MM.1S (cell line): ENCODE measurements at regions not wholly inside any gene's neighbourhood (a gene's known extent, or its start where the extent isn't known, plus 50 kb on each side); places are given as distances from the start of the nearest gene placed in this dataset.

Experiments
- DNase-seq: peaks from one replicate; pipeline ENCODE4 v3.0.0-alpha.2; 2015
- H2AFZ ChIP-seq: fragments of 300-600 bp; sonication (generic); 2 replicates; pipeline ENCODE4 v1.6.0; 2016; ENCODE audit warnings: antibody characterized with exemption, low read length
- H3F3A ChIP-seq: fragments of 300-600 bp; sonication (generic); 2 replicates; pipeline ENCODE4 v1.6.1; 2016; ENCODE audit warnings: mild to moderate bottlenecking, antibody characterized with exemption, low read length, moderate library complexity, mixed read lengths; ENCODE audit not compliant: insufficient read depth
- H3K27ac ChIP-seq: fragments of 300-600 bp; sonication (generic); 2 replicates; pipeline ENCODE4 v1.5.1; 2016; ENCODE audit warnings: mild to moderate bottlenecking, low read length
- H3K27me3 ChIP-seq: fragments of 300-600 bp; sonication (generic); replicated peaks from 2 replicates; pipeline ENCODE4 v1.6.0; 2016; ENCODE audit warnings: low read length; ENCODE audit not compliant: insufficient read depth
- H3K36me3 ChIP-seq: fragments of 300-600 bp; sonication (generic); replicated peaks from 2 replicates; pipeline ENCODE4 v1.6.1; 2016; ENCODE audit warnings: mild to moderate bottlenecking, low read length, mixed read lengths; ENCODE audit not compliant: insufficient read depth
- H3K4me1 ChIP-seq: fragments of 300-600 bp; sonication (generic); 2 replicates; pipeline ENCODE4 v1.6.1; 2016; ENCODE audit warnings: low read length, mixed read lengths
- H3K4me2 ChIP-seq: fragments of 300-600 bp; sonication (generic); 2 replicates; pipeline ENCODE4 v1.6.0; 2016; ENCODE audit warnings: low read depth, low read length
- H3K4me3 ChIP-seq: fragments of 300-600 bp; sonication (generic); 2 replicates; pipeline ENCODE4 v1.5.1; 2016; ENCODE audit warnings: low read length, mixed read lengths
- H3K79me2 ChIP-seq: fragments of 300-600 bp; sonication (generic); 2 replicates; pipeline ENCODE4 v1.6.1; 2016; ENCODE audit warnings: mixed run types, low read length, mixed read lengths
- H3K9ac ChIP-seq: fragments of 300-600 bp; sonication (generic); 2 replicates; pipeline ENCODE4 v1.6.1; 2016; ENCODE audit warnings: low read length, mixed read lengths
- H3K9me2 ChIP-seq: fragments of 300-600 bp; sonication (generic); replicated peaks from 2 replicates; pipeline ENCODE4 v1.6.1; 2016; ENCODE audit warnings: mild to moderate bottlenecking, low read length, mixed read lengths; ENCODE audit not compliant: insufficient read depth
- H3K9me3 ChIP-seq: fragments of 300-600 bp; sonication (generic); replicated peaks from 2 replicates; pipeline ENCODE4 v1.6.1; 2016; ENCODE audit warnings: mild to moderate bottlenecking, low read length, mixed read lengths; ENCODE audit not compliant: insufficient read depth
- H4K20me1 ChIP-seq: fragments of 300-600 bp; sonication (generic); 2 replicates; pipeline ENCODE4 v1.6.1; 2016; ENCODE audit warnings: mild to moderate bottlenecking, low read length, moderate library complexity, mixed read lengths; ENCODE audit not compliant: insufficient read depth
- EZH2 ChIP-seq: fragments of 300-600 bp; sonication (generic); optimal IDR thresholded peaks from 2 replicates; pipeline ENCODE3; 2017; ENCODE audit warnings: low read depth, mild to moderate bottlenecking, antibody characterized with exemption, low read length, mixed read lengths
- EZH2phosphoT487 ChIP-seq: fragments of 300-600 bp; sonication (generic); IDR thresholded peaks from 2 replicates; pipeline ENCODE4 v1.6.1; 2018; ENCODE audit warnings: antibody characterized with exemption, low read length
- TF ChIP-seq, protein P1 (sequence below): fragments of 300-600 bp; sonication (generic); IDR thresholded peaks from 2 replicates; pipeline ENCODE4 v1.5.1; 2016; ENCODE audit warnings: antibody characterized with exemption, low read length, mixed read lengths

DNA sequence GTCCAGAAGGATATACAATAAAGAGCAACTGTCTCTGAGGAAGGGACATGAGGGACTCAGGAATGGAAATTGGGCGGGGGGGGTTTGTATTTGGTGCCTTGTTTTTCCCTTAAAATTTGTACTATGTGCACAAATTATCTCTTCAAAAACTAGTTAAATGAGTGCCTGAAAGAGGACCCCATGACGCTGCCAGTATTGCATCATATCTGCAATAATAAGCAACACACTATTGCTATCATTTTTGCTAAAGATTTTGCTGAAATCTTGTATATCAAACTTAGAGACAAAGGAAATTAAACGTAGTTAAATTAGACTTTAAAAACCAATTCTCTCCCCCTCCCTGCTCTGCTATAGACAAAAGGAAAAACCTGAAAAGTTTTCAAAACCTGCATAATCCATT lies 89.7 kb upstream of the SLC30A5 start:
- no peak for DNase-seq
- Histone ChIP-seq H3K9ac (no peak overlapping the region), H3K27me3 (no peaks in the 10 kb centered on the region), H3F3A (no peaks in the 10 kb centered on the region), H4K20me1 (no peaks in the 10 kb centered on the region), H3K79me2 (no peaks in the 10 kb centered on the region), H3K4me1 (no peaks in the 10 kb centered on the region), H3K4me2 (no peak overlapping the region), H3K9me2 (no peaks in the 10 kb centered on the region), H2AFZ (no peak overlapping the region), H3K27ac (no peak overlapping the region), H3K36me3 (no peaks in the 10 kb centered on the region), H3K9me3 (no peaks in the 10 kb centered on the region), H3K4me3 (no peak overlapping the region)
- TF ChIP-seq, protein P1, sequence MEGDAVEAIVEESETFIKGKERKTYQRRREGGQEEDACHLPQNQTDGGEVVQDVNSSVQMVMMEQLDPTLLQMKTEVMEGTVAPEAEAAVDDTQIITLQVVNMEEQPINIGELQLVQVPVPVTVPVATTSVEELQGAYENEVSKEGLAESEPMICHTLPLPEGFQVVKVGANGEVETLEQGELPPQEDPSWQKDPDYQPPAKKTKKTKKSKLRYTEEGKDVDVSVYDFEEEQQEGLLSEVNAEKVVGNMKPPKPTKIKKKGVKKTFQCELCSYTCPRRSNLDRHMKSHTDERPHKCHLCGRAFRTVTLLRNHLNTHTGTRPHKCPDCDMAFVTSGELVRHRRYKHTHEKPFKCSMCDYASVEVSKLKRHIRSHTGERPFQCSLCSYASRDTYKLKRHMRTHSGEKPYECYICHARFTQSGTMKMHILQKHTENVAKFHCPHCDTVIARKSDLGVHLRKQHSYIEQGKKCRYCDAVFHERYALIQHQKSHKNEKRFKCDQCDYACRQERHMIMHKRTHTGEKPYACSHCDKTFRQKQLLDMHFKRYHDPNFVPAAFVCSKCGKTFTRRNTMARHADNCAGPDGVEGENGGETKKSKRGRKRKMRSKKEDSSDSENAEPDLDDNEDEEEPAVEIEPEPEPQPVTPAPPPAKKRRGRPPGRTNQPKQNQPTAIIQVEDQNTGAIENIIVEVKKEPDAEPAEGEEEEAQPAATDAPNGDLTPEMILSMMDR = no peak

DNA sequence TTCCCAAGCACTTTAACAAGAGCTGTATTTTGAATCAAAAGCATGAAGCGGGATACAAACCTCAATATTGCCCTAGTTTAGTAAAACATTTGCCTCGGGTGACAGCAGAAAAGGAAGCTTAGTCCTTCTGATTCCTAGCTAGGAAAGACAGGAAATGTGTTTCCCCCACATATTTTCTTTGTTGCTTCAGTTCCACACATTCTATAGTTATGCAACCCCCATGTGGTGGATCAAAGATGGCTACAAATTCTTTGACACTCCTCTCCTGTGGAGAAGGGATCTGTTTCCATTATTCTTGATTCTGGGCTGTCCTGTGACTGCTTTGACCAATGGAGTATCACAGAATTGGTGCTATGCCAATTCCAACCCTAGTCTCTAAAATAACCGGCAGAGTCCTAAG lies 89.1 kb upstream of the SLC30A5 start:
- no peak overlapping the region for H3K4me2 ChIP-seq
- H3K4me3 ChIP-seq = no peak overlapping the region

DNA sequence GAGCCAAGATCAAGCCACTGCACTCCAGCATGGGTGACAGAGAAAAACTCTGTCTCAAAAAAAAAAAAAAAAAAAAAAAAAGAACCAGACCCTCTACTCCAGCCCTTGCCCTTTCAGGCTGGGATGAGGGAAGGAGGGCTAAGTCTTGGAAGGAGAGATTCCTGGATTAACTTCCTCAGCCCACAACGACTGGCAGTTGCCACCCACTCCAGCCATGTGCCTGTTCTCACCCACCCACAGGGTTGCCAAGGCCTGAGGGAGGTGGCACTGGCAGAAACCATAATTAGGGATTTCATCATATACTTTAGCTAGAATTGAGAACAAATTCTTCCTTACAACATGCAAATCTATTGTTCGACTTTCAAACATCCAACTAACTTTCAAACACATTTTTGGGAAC lies 87.8 kb upstream of the SLC30A5 start:
- Histone ChIP-seq H4K20me1 (no peaks in the 10 kb centered on the region), H3K9me3 (no peaks in the 10 kb centered on the region), H3K36me3 (no peaks in the 10 kb centered on the region), H3K9ac (no peak overlapping the region), H3K4me2 (no peak overlapping the region), H3K9me2 (no peaks in the 10 kb centered on the region), H3K4me3 (no peak overlapping the region), H3K4me1 (no peaks in the 10 kb centered on the region), H3F3A (no peaks in the 10 kb centered on the region), H3K27ac (no peak overlapping the region; the same call in 1 of the 2 replicates), H3K79me2 (no peaks in the 10 kb centered on the region), H3K27me3 (no peaks in the 10 kb centered on the region), H2AFZ (no peak overlapping the region)
- TF ChIP-seq EZH2phosphoT487 = no peak
- DNase-seq = no peak

More for the DNA sequence above, 89.1 kb upstream of the SLC30A5 start:
- no peaks in the 10 kb centered on the region for H3K9me3 ChIP-seq
- H3K79me2 ChIP-seq = no peaks in the 10 kb centered on the region
- no peaks in the 10 kb centered on the region for H3K9me2 ChIP-seq
- TF ChIP-seq EZH2phosphoT487 (no peak), EZH2 (no peak)
- TF ChIP-seq, protein P1 = no peak
- H3K36me3 ChIP-seq = no peaks in the 10 kb centered on the region
- H3K27me3 ChIP-seq = no peaks in the 10 kb centered on the region
- no peaks in the 10 kb centered on the region for H4K20me1 ChIP-seq
- no peak overlapping the region for H3K9ac ChIP-seq
- no peak overlapping the region for H2AFZ ChIP-seq
- no peaks in the 10 kb centered on the region for H3K4me1 ChIP-seq
- no peak for DNase-seq
- no peak overlapping the region for H3K27ac ChIP-seq
- no peaks in the 10 kb centered on the region for H3F3A ChIP-seq

DNA sequence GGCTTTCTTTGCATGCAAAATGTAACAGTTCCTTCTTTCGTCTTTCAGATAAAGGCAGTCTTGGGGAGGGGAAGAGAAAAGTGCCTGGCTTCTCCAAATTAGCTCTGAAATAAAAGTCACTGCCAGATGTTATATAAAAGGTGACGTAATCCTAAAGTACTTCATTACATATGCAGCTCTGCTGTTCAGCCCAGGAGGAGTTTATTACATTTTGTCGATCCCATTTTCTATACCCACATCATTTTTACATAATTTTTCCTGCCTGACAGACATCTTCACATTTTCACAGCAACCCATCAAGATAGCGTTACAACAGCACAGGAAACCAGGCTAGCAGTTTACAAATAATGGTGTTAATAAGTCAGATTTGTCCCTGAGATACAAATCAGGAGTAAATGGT lies 86.7 kb upstream of the SLC30A5 start:
- no peak for DNase-seq
- H3K27ac ChIP-seq = no peak overlapping the region
- no peaks in the 10 kb centered on the region for H3K36me3 ChIP-seq
- H3K4me2 ChIP-seq = no peak overlapping the region
- no peaks in the 10 kb centered on the region for H3K79me2 ChIP-seq
- H4K20me1 ChIP-seq = no peaks in the 10 kb centered on the region
- TF ChIP-seq, protein P1 = no peak
- TF ChIP-seq EZH2phosphoT487 (no peak), EZH2 (no peak)
- no peak overlapping the region for H3K4me3 ChIP-seq
- no peak overlapping the region for H3K9ac ChIP-seq
- no peaks in the 10 kb centered on the region for H3K27me3 ChIP-seq
- no peaks in the 10 kb centered on the region for H3K9me2 ChIP-seq
- no peaks in the 10 kb centered on the region for H3K9me3 ChIP-seq
- no peaks in the 10 kb centered on the region for H3K4me1 ChIP-seq
- H3F3A ChIP-seq = no peaks in the 10 kb centered on the region
- H2AFZ ChIP-seq = no peak overlapping the region
